Uterus (tissue), 2 donors: ENCODE measurements at regions not wholly inside any gene's neighbourhood (a gene's known extent, or its start where the extent isn't known, plus 50 kb on each side); places are given as distances from the start of the nearest gene placed in this dataset.

Experiments
- POLR2A ChIP-seq, 2 donors: fragments of 450-650 bp; IDR thresholded peaks; one replicate each; pipeline ENCODE4 v1.6.1; 2016; ENCODE audit warnings: antibody characterized with exemption in 2 of 2, mild to moderate bottlenecking in 1 of 2, moderate library complexity in 1 of 2
- TF ChIP-seq, protein P1 (sequence below), 4 experiments: fragments of 200-600 bp in 2 of 4; fragments of 450-650 bp in 2 of 4; sonication (generic) in 2 of 4; IDR thresholded peaks; one replicate each; pipeline ENCODE4 v1.5.1; 2016 to 2019; ENCODE audit warnings: antibody characterized with exemption in 4 of 4, mild to moderate bottlenecking in 2 of 4, moderate library complexity in 1 of 4

DNA sequence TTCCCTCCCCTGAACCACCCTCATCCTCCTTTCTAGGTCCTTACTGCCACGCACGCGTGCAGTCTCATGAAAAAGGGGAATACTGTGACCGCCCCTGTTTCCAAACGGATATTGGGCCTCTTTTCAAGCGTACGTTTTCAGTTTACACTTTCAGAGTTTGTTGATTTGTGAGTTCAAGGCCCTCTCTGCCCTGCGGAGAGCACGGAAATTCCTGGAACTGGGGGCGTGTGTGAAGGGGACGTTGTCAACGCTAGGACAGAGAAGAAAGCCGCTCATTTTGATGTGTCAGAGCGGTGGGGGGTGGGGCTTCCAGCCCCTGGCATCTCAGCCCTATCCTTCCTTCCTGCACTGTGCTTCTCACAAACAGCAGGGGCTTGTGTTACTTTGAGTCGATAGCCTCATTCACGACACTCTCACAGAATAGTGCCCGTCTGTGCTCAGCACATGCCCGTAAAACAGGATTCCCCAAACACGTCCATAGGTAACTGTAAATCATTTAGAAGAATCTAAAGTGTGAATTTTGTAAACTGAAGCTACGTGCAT is 137.6 kb upstream of the PEG3 start:
- TF ChIP-seq, protein P1, sequence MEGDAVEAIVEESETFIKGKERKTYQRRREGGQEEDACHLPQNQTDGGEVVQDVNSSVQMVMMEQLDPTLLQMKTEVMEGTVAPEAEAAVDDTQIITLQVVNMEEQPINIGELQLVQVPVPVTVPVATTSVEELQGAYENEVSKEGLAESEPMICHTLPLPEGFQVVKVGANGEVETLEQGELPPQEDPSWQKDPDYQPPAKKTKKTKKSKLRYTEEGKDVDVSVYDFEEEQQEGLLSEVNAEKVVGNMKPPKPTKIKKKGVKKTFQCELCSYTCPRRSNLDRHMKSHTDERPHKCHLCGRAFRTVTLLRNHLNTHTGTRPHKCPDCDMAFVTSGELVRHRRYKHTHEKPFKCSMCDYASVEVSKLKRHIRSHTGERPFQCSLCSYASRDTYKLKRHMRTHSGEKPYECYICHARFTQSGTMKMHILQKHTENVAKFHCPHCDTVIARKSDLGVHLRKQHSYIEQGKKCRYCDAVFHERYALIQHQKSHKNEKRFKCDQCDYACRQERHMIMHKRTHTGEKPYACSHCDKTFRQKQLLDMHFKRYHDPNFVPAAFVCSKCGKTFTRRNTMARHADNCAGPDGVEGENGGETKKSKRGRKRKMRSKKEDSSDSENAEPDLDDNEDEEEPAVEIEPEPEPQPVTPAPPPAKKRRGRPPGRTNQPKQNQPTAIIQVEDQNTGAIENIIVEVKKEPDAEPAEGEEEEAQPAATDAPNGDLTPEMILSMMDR (IDR thresholded peaks at IDR 0.05), result no peak
- no peak for TF ChIP-seq POLR2A (IDR thresholded peaks at IDR 0.05)
